GM21786 (cell line): ENCODE measurements at regions not wholly inside any gene's neighbourhood (a gene's known extent, or its start where the extent isn't known, plus 50 kb on each side); places are given as distances from the start of the nearest gene placed in this dataset.
"Not testable (repeated sequence)": the region's sequence is repeated elsewhere in the genome, so short reads cannot be mapped to it uniquely, and the experiment has no call there.

Experiments used
- ATAC-seq: cut with Tn5 transposase; IDR thresholded peaks from one replicate; pipeline ENCODE4 v1.9.1; 2021; ENCODE audit not compliant: unreplicated experiment

DNA sequence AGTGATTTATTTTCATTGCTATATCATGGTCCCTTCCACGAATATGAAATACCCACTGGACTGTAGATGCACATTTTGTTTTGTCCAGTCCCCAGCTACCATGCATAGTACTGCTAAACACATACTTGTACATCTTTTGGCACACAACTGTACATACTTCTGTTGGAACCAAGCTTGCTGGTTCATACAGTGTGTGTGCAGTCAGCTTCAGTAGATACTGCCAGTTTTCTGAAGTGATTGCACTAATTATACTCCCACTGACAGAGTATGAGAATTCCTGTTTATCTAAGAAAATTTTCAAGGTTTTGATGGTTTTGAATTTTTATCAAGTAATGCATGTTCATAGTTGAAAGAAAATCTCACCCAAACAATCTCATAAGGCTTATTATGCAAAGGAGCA lies 100.7 kb upstream of the LMCD1 start:
- ATAC-seq: no peak

DNA sequence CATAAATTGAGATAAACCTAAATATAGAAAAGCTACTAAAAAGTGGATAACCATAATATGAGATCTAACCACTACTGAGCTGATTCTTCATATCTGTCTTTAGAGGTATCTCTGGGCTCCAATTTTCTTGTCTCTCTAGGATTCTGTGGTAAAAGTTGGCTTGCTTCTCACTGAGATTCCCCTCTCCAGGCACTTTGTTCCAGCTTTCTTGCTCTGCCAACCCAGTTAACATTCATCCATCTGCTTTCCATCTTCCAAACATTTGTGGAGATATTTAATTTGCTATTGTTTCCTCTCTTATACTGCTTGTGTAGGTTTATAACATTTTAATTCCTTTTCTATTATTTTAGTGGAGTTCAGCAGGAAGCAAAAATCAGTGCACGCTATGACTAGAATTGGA lies 97.6 kb upstream of the LMCD1 start:
- no peak for ATAC-seq

DNA sequence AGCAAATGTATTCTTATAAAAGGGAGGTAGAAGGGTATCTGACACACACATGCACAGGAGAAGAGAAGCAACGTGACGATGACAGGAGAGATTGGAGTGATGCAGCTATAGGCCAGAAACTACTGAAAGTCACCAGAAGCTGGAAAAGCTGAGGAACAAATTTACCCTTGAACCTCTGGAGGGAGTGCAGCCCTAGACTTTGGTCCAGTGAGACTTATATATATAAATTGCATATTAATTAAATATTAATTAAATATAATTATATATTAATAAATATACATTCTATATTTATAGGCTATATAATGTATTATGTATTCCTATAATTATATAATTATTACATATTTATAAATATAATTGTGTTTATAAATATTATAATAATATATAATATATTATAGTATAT lies 96.5 kb upstream of the LMCD1 start:
- ATAC-seq: no peak

DNA sequence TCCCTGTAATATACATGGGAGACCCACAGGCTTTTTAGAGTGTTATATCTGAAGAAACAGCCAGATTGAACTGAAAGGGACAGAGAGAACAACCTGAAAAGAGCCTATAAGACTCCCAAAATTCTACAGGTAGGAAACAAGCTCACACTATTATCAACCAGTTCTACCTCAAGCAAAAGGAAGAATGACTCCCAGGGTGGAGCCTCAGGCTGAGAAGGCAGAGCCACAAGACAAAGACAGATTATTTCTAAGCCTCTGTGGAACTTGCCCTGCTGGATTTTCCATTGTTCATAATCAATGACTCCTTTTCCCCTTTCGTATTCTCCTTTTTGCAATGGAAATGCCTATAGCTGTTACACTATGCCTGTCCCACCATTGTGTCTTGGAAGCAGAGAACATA lies 95.1 kb upstream of the LMCD1 start:
- ATAC-seq: no peak

DNA sequence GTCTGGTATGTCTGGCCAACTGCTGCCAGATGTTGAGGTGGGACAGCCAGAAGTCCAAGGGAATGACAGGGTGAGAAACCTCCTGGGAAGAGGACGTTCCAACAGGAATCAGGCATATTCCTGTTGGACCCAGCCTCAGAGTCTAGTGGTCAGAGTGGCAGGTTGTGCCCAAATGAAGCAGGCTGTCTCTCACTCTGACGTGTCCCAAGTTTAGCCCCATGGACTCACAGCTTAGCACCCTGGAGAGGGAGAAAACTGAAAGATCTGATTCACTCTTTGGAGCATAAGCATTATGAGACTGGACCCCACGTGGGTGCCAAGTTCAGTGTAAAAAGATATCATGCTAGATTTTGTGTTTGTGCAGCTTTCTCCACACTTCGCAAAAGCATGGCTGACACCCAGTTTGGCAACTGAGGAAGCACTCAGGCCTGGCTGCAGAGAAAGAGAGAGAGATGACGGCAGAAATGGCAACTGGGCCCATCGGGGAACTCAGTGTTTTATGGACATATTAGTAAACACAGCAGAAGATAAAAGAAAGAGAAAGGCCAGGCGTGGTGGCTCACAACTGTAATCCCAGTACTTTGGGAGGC lies 88.2 kb upstream of the LMCD1 start:
- no peak for ATAC-seq

DNA sequence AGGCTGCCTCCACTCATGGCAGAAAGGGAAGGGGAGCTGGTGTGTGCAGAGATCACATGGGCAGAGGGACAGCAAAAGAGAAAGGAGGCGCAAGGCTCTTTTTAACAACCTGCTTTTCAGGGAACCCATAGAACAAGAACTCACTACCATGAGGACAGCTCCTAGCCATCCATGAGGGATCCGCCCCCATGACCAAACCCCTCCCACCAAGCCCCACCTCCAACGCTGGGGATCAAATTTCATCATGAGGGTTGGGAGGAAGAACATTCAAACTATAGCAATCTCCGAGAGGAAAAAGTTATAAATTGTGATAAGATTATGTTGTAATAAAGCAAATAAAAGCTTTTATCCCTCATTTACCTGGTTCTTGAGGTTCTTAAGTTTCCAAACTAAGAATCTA lies 84.7 kb upstream of the LMCD1 start:
- ATAC-seq: no peak

DNA sequence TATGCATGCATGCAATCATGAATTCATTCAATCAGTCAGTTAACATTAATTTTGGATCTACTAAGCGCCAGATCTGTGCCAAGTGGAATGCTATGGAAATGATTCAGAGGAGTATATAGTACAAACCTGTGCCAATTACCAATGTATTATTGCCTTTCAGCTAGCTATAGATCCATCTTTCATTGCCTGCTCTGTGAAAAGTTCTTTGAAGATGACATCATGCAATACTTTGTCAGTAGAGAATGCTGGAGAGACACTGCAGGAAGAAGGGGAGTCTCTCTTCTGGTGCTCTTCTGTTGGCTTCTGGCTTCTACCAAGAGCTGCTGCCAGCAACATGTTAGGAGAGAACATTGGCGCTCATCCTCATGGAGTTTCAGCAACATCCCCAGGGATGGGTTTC lies 81.0 kb upstream of the LMCD1 start:
- no peak for ATAC-seq

DNA sequence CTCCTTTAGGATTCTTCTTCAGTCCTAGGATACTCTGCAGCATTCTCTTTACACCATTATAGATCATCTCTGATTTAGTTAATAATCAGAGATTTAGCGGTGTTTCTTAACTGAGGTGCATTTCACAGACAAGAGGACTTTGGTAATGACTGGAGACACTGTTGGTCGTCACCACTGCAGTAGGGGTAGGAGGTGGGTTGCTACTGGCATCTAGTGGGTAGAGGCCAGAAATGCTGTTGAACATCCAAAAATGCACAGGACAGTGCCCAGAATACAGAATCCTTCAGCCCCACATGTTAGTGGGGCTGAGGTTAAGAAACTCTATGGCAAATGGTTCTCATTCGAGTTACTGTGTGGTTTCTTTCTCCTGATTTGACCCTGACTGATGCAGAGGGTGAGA lies 80.4 kb upstream of the LMCD1 start:
- no peak for ATAC-seq

DNA sequence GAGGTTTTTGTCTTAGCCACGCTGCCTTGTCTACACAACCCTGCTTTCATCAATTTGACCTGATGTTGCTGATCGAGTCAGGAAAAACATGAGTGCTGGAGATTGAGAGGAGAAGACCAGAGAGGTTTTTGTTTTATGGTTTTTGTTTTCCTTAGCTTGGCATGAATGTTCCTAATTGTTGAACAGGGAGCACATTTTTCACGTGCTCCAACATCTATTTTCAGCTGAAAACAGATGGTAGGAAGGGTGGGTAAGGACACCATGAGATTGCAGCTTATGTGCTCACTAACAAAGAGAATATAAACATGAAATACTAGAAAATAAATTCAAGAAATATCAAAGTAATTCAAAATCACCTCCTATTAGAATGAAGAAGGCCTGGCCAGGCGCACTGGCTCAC lies 79.9 kb upstream of the LMCD1 start:
- ATAC-seq: no peak

DNA sequence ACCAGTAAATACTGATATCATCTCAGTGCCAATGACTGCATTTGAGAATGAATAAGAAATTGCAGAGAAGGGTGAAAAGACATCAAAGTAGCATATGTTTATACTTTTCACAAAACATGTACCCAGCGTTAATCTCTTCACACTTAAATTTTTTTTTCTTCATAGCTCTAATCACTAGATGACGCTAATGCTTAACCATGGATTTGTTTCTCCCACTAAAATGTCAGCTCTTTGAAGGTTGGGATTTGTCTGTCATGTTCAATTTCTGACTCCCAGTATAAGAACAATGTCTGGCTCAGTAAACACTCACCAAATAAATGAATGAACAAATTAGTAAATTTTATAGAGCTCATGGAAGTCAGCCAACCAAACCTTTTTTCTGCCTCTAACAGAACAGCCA lies 78.3 kb upstream of the LMCD1 start:
- ATAC-seq: no peak

DNA sequence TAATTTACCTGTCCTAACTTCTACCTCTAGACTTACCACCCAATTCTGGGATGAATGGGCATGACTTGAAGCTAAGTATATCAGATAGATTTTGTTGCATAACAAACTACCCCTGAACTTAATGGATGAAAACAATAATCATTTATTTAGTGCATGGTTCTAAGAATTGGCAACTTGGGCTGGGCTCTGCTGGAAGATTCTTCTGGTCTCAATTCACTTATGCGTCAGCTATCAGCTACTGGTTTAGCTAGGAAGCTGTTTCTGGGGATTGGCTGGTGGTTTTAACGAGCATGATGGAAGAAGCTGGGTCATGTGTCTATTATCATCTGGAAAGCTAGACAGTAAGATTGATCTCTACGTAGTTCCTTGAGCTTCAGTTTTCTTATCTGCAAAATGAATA lies 77.3 kb upstream of the LMCD1 start:
- ATAC-seq: no peak

DNA sequence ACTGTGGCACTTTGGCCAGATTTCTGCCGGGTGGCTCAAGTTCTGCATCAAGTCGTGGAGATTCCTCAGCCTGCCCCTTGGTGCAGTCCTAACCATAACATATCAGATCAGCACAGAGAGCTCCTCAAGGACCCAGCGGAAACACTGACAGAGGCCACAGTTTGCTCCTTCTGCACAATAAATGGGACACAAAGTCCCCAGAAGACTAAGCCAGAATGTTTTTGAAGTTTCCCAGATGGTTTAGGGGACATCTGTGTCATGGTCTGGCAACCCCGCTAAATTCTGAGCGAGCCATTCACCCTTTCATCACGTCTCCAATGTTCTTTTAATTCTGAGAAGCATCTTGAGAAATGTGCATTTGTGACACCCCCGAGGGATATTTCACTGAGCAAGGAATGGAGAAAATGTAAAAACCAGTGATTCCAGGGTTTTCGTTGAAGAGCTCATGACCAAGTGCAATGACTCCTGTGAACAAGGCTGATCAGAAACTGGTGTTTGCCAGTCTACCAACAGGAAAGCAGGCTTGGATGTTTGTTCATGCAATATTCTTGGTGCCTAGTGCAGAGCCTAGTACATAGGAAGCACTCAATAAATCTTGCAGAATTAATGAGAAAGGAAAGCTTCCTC lies 64.8 kb upstream of the LMCD1 start:
- ATAC-seq: no peak

DNA sequence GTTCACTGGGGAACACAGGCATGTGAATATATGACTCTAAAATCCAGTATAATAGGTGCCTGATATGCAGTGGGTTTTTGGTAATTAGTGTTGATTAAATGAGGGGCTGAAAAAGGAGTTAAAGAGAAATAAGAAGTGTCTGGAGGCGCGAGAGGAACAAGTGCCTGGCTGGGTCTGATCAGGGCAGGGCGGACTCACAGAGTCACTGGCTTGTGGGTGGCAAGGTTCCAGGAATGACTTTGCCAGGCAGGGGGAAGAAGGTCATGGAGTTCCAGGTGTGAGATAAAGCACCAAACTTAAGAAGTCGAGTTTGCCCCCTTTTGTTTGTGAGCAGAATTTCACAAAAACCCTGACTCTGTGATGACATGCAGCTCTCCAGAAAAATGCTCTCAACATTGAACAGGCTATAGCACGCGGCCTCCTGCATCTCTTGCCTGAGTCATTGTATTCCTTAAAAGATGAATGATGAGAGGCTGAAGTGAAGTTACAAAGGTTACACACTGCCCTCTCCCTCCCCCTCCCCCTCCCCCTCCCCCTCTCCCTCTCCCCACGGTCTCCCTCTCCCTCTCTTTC lies 63.0 kb upstream of the LMCD1 start:
- no peak for ATAC-seq

DNA sequence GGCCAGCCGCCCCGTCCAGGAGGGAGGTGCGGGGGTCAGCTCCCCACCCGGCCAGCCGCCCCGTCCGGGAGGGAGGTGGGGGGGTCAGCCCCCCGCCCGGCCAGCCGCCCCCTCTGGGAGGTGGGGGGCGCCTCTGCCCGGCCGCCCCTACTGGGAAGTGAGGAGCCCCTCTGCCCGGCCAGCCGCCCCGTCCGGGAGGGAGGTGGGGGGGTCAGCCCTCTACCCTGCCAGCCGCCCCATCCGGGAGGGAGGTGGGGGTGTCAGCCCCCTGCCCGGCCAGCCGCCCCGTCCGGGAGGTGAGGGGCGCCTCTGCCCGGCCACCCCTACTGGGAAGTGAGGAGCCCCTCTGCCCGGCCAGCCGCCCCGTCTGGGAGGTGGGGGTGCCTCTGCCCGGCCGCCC lies 61.5 kb upstream of the LMCD1 start:
- ATAC-seq: not testable (repeated sequence)

DNA sequence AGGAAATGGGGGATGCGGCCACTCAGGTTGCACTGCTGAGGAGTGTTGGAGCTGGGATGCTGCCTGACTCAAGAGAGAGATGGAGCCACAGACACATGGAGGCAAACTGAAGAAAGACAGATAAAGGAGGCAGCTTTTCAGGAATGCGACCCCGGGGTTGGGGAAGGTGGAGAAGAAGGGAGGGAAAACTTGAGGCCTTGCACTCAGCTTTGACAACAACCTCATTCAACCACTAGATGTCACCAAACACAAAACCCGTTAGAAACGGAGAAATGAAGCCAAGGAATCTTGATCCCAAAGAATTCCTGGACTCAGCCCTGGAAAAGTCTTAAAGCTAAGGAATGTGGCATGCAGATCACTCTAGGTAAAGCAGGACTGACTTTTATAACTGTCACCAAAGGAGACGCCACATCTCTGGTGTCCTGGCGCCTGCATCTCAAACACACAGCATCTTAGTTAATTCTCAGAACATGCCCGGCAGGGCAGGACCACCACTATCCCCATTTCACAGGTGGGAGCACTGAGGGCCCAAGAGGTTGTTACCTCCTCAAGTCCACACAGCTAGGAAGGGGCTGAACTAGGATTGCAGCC lies 59.6 kb upstream of the LMCD1 start:
- no peak for ATAC-seq

DNA sequence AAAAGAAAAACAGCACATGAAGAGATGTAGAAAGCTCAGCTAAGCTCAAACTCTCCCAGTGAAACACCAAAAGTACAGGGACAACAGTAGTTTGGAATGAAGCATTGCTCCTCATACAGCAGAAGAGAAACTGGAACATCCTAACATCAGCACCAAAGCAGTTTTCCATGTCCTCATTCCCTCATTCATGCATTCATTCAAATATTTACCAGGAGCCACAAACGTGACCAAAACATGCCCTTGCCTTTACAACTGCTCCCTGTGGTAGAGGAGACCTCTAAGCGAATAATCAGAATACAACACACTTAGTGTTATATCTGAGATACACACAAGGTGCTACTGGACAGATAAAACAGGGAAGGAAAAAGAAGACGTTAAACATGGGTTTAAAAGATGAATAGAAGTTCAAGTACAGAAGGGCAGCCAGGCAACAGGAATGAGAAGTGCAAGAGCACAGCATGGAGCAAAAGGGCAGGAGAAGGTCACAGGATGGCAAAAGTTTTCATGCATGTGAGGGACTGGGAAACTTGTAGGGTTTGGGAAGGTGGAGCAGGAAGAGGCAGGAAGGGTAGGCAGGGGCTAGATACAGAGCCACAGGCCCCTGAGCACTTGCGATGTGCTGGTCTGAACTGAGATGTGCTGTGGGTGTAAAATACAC lies 58.5 kb upstream of the LMCD1 start:
- ATAC-seq: no peak

DNA sequence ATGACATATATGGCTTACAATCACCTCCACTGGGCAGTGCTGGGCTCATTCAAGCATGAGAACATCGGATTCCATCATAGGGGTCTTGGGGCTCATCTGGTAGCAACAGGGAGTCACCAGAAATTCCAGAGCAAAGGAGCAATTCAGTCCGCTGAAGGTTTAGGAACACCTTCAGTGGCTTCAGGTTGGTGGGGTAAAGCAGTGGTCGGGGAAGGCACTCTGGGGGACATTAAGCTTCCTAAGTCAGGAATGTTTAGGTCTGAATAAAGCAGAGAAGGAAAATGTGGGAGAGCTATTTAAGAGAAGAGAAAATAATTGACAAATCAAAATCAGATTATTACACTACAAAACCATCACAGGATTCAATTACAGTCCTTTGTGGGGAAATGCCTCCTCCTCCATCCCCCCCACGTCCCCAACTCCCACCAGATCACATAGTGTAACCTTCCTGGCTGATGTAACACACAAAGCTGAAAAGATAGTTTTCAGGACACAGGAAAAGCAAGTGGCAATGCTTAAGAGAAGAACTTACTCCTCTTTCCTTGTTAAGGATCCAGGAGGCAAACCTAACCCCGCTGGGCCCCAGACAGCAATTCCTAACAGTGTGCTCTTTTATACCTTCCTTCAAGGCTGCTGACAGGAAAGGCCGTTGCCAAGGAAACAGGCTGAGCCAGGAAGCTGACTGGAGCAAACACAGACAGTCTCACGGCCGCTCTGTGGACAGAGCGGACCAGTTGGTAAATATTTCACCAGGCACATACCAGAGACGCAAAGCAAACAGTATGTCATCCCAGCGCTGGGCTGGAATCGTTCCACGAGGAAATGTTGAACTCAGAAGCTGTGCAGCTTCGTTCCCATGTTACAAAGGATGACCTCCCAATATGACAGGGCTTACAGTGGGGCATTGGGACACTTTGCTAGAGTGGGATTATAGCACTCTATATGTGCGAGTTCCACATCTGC lies 57.5 kb upstream of the LMCD1 start:
- ATAC-seq: peak; percentile 69

DNA sequence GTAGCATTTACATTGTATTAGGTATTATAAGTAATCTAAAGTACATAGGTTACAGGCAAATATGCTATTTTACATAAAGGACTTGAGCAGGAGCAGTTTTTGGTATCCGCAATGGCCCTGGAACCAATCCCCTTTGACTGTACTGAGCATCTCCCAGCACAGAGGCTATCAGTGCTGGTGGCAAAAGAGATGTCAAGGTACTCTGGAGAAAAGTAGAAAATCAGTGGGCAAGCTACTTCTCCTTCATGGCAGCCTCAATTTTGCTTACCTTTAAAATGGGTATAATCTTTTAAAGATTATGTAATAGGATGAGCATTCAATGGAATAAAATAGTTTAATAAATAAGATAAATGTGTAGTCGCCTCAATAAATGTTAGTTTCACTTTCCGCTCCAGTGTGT lies 56.7 kb upstream of the LMCD1 start:
- no peak for ATAC-seq

DNA sequence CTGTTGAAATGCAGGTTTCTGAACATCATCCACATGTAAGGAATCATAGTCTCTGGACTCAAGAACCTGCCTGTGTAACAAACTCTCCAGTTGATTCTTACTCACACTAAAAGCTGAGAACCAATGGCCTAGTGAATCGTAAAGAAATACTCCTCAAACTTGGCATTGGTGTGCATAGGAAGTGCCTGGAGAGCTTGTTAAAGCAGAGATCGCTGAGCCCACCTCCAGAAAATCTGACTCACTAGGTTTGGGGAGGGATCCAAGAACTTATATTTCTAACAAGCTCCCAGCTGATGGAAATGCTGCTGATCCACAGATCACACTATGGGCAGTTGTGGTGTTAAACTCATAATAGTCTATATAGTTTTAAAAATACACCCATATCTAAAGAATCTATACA lies 55.8 kb upstream of the LMCD1 start:
- ATAC-seq: no peak

DNA sequence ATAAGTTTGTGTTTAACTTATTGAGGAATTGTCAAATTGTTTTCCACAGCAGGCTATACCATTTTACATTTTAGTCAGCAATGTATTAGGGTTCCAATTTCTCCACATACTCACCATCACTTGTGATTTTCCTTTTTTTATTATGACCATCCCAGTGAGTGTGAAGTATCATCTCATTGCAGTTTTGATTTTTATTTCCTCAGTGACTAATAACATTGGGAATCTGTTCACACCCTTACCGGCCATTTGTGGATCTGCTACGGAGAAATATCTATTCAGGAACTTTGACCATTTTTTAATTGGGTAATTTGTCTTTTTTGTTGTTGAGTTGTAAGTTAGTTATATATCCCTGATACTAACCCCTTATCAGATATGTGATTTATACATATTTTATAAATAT lies 54.8 kb upstream of the LMCD1 start:
- ATAC-seq: no peak

DNA sequence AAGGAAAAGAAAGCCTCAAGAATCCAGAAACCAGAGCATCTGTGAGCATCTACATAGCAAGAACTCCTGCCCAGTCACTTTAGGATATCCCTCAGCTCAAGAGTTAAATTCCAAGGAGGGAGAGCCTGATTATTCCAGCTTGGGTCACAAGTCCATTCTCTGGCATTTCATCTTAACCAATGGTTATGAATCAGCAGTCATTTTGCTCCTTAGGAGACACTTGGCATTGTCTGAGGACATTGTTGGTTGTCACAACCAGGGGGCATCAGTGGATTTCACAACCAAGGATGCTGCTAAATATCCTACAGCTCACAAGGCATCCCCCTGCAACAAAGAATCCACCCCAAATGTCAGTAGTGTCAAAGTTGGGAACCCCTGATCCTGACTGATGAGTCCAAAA lies 51.0 kb upstream of the LMCD1 start:
- ATAC-seq: no peak
